ENCODE measurements at regions not wholly inside any gene's neighbourhood (a gene's known extent, or its start where the extent isn't known, plus 50 kb on each side); places are given as distances from the start of the nearest gene placed in this dataset.
A peak's percentile ranks its signal among the peaks of the same experiment; 100 is the strongest.

- Histone ChIP-seq H3K27ac (no peak overlapping the region), H3K36me3 (no peaks in the 10 kb centered on the region), H3K4me1 (no peaks in the 10 kb centered on the region), H3K27me3 (peaks cover 22% of the 10 kb centered on the region), H3K4me3 (no peak overlapping the region), H3K9me3 (no peaks in the 10 kb centered on the region)
- WGBS, result 100% methylated on average over 1 of the region's 1 CpG
- TF ChIP-seq POLR2A (IDR thresholded peaks at IDR 0.05) (no peak), CTCF (IDR thresholded peaks at IDR 0.05) (no peak), POLR2AphosphoS5 (IDR thresholded peaks at IDR 0.05) (no peak), EP300 (IDR thresholded peaks at IDR 0.05) (no peak)
- DNase-seq (ENCODE audit: low spot score in 2 of 2), result peak; percentile 11 to 24
Observed at GRCh38 chr5:135087950-135088349, 53.9 kb upstream of the PITX1 start.

- 90% methylated on average over 12 of the region's 17 CpGs for whole genome bisulfite sequencing
- H3K4me3 ChIP-seq, result no peak overlapping the region
- TF ChIP-seq POLR2AphosphoS5 (IDR thresholded peaks at IDR 0.05) (no peak), CTCF (IDR thresholded peaks at IDR 0.05) (no peak), EP300 (IDR thresholded peaks at IDR 0.05) (no peak), POLR2A (IDR thresholded peaks at IDR 0.05) (no peak)
- no peak overlapping the region for H3K27ac ChIP-seq
- no peaks in the 10 kb centered on the region for H3K4me1 ChIP-seq
- no peaks in the 10 kb centered on the region for H3K9me3 ChIP-seq
- DNase-seq (ENCODE audit: low spot score in 2 of 2), result peak; percentile 42 to 65
- H3K36me3 ChIP-seq, result no peaks in the 10 kb centered on the region
- H3K27me3 ChIP-seq, result peaks cover 22% of the 10 kb centered on the region
Observed at GRCh38 chr5:135085936-135086725, 52.1 kb upstream of the PITX1 start.

- 62% methylated on average over 4 of the region's 6 CpGs for WGBS
- peak; percentile 4 to 37 for DNase-seq (ENCODE audit: low spot score in 2 of 2)
- no peak overlapping the region for H3K27ac ChIP-seq
- no peak overlapping the region for H3K4me3 ChIP-seq
- no peaks in the 10 kb centered on the region for H3K36me3 ChIP-seq
- H3K9me3 ChIP-seq, result no peaks in the 10 kb centered on the region
- TF ChIP-seq EP300 (IDR thresholded peaks at IDR 0.05) (no peak), CTCF (IDR thresholded peaks at IDR 0.05) (no peak), POLR2AphosphoS5 (IDR thresholded peaks at IDR 0.05) (no peak)
- no peaks in the 10 kb centered on the region for H3K4me1 ChIP-seq
- peaks cover 22% of the 10 kb centered on the region for H3K27me3 ChIP-seq
Observed at GRCh38 chr5:135085133-135085935, 51.3 kb upstream of the PITX1 start.
